GM20000 (cell line): ENCODE measurements at regions not wholly inside any gene's neighbourhood (a gene's known extent, or its start where the extent isn't known, plus 50 kb on each side); places are given as distances from the start of the nearest gene placed in this dataset.

ENCODE experiments used
- DNase-seq: peaks from one replicate; pipeline ENCODE4 v3.0.0; 2012; ENCODE audit warnings: low spot score
- TF ChIP-seq, protein P1 (sequence below): IDR thresholded peaks from 2 replicates; pipeline ENCODE4 v1.5.1; 2012; ENCODE audit warnings: mild to moderate bottlenecking, control low read depth; ENCODE audit errors: extremely low read depth, missing control alignments

DNA sequence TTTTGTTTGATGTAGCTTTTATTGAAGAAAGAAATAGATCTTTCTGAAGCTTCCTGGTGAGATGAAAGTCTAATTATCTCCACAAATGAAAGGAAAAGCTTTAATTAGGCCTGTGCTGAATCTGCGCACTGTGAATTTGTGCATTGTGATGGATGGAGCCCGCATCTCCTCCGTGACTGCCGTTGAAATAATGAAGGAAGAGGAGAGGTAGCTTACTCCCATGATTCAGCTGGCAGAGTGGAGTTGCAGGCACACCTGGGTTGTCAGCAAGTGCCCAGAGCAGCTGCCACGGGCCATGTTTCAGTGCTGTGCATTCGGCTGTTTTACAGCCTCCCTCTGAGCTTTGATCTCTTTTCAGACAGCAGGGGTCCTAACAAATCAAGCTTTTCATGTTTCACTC, 735.3 kb upstream of the TENM3 start:
- DNase-seq: no peak
- TF ChIP-seq, protein P1, sequence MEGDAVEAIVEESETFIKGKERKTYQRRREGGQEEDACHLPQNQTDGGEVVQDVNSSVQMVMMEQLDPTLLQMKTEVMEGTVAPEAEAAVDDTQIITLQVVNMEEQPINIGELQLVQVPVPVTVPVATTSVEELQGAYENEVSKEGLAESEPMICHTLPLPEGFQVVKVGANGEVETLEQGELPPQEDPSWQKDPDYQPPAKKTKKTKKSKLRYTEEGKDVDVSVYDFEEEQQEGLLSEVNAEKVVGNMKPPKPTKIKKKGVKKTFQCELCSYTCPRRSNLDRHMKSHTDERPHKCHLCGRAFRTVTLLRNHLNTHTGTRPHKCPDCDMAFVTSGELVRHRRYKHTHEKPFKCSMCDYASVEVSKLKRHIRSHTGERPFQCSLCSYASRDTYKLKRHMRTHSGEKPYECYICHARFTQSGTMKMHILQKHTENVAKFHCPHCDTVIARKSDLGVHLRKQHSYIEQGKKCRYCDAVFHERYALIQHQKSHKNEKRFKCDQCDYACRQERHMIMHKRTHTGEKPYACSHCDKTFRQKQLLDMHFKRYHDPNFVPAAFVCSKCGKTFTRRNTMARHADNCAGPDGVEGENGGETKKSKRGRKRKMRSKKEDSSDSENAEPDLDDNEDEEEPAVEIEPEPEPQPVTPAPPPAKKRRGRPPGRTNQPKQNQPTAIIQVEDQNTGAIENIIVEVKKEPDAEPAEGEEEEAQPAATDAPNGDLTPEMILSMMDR: no peak

DNA sequence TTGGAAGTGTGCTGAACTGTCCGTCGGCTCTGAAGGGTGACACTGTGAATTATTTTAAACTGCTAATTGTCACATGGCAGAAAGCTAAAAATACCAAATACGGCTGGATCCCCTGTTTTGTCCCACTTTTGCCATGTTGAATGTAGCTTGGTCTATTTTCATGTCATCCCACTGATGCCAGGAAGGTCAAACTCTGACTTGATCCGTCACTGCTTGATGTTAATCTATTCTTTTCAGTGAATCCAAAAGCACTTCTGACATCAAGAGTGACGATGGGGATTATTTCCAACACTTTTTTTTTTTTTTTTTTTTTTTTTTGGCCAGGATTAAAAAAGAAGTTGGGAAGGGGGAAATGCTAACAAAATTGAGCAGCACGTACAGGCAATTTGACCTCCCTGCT, 734.6 kb upstream of the TENM3 start:
- TF ChIP-seq, protein P1: no peak
- DNase-seq: no peak

DNA sequence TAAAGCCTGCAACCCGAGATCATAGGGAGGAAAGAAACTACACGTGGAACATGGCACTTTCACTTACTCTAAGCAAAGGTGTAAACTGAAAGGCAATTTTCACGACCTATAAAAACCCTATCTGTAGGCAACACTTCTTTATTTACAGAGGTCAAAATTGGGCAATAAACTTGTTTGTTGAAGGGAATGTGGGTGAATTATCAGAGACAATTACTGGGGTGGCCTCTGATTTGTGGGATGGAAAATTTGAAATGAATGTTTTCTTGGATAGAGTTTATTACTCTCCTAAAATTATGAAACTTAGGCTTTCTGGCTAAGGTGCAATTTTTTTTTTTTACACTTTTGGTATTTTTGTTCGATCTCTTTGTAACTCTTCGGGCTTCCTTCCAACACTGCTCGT, 734.1 kb upstream of the TENM3 start:
- TF ChIP-seq, protein P1: no peak
- no peak for DNase-seq

DNA sequence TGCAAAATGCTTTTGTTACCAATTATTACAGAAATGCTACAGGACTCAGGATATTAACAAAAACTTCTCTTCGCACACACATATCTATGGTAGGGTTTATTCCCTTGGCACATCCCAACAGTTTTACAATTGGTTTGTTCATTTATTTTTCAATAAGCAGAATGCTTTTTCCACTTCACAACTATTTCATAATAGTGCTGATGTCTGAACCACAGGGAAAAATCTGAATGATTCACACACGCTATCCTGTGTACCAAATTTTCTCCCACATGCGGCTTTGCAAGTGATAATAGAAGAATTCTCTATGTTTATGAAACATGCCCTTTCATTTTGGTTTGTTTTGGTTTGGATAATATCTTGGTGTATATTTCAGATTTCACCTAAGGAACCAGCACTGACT, 725.7 kb upstream of the TENM3 start:
- DNase-seq: no peak
- TF ChIP-seq, protein P1: no peak

DNA sequence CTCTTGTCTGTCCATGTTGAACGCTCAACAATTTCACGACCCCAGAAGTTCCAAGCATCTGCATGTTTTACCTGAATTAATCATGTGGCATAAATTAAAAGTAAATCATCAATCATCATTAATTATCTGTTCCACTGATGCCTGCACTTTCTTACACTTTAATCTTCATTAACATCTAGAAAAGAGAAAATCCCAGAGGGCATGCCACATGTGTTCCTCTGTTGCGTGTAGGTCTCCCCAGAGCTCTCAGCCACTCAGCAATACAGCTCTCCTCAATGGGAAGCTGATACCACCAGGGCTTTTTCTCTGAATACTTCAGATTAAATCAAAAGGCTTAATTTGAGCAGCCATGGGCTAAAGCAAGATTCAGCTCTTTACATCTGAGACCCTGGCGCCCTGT, 722.4 kb upstream of the TENM3 start:
- TF ChIP-seq, protein P1: no peak
- DNase-seq: no peak

DNA sequence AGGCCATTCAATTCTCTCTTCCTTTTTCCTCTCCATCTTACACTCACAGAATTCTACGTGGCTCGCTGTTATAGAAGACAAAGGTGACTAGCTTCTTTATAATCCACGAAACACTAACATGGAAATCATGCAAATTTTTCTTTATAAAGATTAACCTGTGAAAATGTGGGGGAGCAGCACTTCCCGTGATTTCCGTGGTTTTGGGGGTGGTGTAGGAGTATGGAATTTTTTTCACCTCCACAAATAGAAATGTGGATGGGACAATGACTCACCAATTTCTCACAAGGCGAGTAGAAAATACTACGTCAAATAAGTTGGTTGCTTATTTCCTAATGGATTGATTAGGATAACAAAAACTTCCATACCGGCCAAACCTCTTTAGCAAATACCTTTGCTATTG, 719.2 kb upstream of the TENM3 start:
- TF ChIP-seq, protein P1: no peak
- DNase-seq: no peak

DNA sequence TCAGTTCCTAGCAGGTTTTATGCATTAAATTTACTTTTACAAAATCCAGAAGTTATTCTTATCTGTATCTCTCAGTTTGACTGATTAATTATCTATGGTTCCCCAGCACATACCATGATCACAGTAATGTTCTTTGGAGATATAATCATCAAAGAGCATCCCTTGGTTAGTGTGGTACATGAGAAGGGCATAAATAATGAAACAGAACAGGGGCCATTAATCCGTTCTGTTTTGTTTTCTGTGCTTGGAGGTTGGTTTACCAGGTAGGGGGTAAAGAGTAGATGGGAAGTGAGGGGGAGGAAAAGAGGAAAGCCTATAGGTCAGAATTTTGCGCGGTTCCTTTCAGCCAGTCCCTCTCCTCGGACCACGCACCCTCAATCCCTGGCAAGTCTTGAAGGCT, 718.7 kb upstream of the TENM3 start:
- TF ChIP-seq, protein P1: no peak
- DNase-seq: no peak
